Activated effector memory CD4-positive, alpha-beta T cell treated with anti-CD3 and anti-CD28 coated beads, Interleukin-2, amount 50 U/mL, for 16 hours (primary cell): ENCODE measurements at regions not wholly inside any gene's neighbourhood (a gene's known extent, or its start where the extent isn't known, plus 50 kb on each side); places are given as distances from the start of the nearest gene placed in this dataset.
"Not testable (repeated sequence)": the region's sequence is repeated elsewhere in the genome, so short reads cannot be mapped to it uniquely, and the experiment has no call there.

Source experiments
- DNase-seq: peaks from one replicate; pipeline ENCODE4 v3.0.0-alpha.2; 2020

GRCh38 chr1:229888157-229888556 is 178.9 kb upstream of the GALNT2 start:
- no peak for DNase-seq

- DNase-seq = no peak
Measured at GRCh38 chr1:229888561-229889001, 178.5 kb upstream of the GALNT2 start.

- no peak for DNase-seq
Measured at GRCh38 chr1:229889031-229889517, 178.0 kb upstream of the GALNT2 start.

- no peak for DNase-seq
Measured at GRCh38 chr1:229891227-229891626, 175.8 kb upstream of the GALNT2 start.

- DNase-seq = no peak
Measured at GRCh38 chr1:229892515-229893117, 174.4 kb upstream of the GALNT2 start.

DNA sequence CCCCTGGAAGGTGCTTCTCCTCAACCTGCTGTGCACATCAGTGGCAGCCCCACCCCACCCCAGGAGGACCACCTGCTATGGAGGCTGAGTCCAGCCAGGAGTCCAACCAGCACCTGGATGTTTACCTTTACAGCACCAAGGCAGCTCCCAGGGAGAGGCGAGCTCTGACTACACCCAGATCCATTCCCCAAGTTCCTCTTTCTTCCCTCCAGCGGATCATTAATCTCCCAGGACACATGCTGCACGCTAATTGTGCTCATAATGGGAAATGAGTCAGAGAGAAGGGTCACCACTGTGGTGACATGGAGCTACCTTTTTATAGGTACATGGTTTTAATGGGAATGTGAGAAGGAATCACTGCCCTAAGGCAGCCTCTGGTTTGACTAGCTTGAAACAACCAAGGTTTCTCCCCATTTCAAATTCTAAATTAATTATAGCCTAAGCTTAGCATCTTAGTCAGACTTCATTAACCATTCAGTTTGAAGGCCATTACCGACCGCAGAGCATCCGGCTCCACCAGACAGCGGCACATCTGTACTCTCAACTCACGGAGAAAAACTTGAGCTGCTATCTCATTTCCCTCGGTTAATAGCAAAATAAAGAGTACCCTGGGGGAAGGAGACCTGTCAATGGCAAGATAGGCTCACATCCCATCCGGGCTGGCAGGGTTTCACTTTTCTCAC is 173.1 kb upstream of the GALNT2 start:
- DNase-seq = no peak

GRCh38 chr1:229894532-229894931 is 172.5 kb upstream of the GALNT2 start:
- DNase-seq = no peak

- DNase-seq = no peak
Measured at GRCh38 chr1:229895605-229896004, 171.4 kb upstream of the GALNT2 start.

GRCh38 chr1:229896306-229896705 is 170.7 kb upstream of the GALNT2 start:
- DNase-seq = no peak

- no peak for DNase-seq
Measured at GRCh38 chr1:229896861-229897260, 170.2 kb upstream of the GALNT2 start.

DNA sequence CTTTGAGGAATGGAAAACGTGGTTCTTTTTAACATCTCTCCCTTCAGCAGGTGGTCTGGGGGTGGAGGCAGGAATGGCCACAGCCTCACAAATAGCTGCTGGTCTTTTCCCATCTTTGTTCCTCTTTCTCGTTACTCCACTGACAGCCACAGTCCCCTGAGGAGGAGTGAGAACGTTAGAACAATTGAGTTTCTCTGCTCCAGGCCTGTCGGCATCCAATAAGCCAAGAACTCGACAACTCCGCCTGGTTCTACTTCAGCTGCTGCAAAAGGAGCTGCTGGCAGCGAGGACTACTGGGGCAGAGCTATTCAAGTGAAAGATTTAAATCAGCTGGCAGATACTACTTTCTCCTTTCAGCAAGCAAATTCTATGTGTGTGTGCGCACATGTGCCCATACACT is 169.5 kb upstream of the GALNT2 start:
- no peak for DNase-seq

- no peak for DNase-seq
Measured at GRCh38 chr1:229900220-229900619, 166.8 kb upstream of the GALNT2 start.

GRCh38 chr1:229905031-229905545 is 161.9 kb upstream of the GALNT2 start:
- no peak for DNase-seq

DNA sequence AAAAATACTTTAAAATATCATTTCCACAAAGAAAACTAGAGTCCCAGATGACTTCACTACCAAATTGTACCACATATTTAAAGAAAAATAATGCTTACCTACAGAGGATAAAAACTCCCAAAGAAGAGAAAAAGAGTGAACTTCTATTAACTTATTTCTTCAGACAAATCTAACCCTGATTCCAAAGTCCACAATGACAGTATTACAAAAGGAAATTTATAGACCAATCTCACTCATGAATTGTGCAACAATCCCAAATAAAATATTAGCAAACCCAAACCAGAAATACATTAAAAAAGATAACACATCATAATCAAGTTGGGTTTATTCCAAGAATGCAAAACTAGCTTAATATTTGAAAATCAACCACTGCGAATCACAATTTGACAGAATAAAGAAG is 161.4 kb upstream of the GALNT2 start:
- DNase-seq = no peak

- DNase-seq = no peak
Measured at GRCh38 chr1:229907884-229908638, 159.0 kb upstream of the GALNT2 start.

GRCh38 chr1:229908689-229909088 is 158.3 kb upstream of the GALNT2 start:
- DNase-seq = no peak

DNA sequence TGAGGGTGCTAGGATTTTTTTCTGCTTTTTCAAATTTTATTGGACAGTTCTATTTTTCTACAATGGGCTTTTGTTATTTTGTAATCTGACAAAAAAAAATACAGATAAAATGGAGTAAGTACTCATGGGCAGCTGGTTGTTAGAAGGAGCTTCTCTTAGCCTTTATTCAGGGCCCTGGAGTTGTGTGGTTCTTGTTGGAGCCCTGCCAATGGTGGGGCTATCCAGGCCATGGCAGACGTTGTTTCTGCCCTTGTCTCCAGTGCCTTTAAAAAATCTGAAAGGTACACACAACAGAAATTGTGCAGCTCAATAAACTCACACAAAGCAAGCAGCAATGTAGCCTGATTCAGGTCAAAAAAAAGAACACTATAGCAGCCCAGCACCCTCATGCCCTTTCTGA is 153.5 kb upstream of the GALNT2 start:
- DNase-seq = no peak

- not testable (repeated sequence) for DNase-seq
Measured at GRCh38 chr1:229919488-229919887, 147.6 kb upstream of the GALNT2 start.

GRCh38 chr1:229920683-229921082 is 146.4 kb upstream of the GALNT2 start:
- no peak for DNase-seq

GRCh38 chr1:229922249-229922648 is 144.8 kb upstream of the GALNT2 start:
- no peak for DNase-seq

- no peak for DNase-seq
Measured at GRCh38 chr1:229924639-229925038, 142.4 kb upstream of the GALNT2 start.

DNA sequence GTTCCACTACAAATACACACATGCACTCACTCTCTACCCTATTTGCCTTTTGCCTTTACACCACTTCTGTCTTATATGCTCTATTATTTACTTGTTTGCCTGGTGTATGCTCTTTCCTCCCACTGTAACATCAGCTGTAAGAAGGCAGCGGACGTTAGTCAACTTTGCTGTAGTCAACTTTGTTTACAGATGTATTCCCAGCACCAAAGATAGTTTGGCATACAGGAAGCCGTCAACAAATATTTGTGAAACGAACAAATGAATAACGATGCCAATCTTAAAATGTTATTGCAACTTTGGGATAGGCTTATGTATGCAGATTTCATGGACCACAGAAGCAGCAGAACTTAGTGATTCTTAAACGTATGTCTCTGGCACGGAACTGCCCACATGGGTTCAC is 138.3 kb upstream of the GALNT2 start:
- no peak for DNase-seq

GRCh38 chr1:229931751-229932150 is 135.3 kb upstream of the GALNT2 start:
- not testable (repeated sequence) for DNase-seq

- DNase-seq = not testable (repeated sequence)
Measured at GRCh38 chr1:229935157-229935556, 131.9 kb upstream of the GALNT2 start.
